Mesodermal cell (in vitro differentiated cells): ENCODE measurements at regions not wholly inside any gene's neighbourhood (a gene's known extent, or its start where the extent isn't known, plus 50 kb on each side); places are given as distances from the start of the nearest gene placed in this dataset.

Experiments
- H3K27ac ChIP-seq: 2 replicates; pipeline ENCODE4 v1.7.0; 2013; ENCODE audit warnings: mild to moderate bottlenecking, low read depth, low read length, moderate library complexity; ENCODE audit not compliant: severe bottlenecking
- H3K36me3 ChIP-seq: 2 replicates; pipeline ENCODE4 v1.7.1; 2013; ENCODE audit warnings: mild to moderate bottlenecking, low read length, moderate library complexity; ENCODE audit not compliant: control insufficient read depth, insufficient read depth
- H3K4me1 ChIP-seq: one replicate; pipeline ENCODE4 v1.7.1; 2013; ENCODE audit warnings: mild to moderate bottlenecking, low read length; ENCODE audit not compliant: insufficient read depth, control insufficient read depth, poor library complexity, severe bottlenecking
- H3K4me3 ChIP-seq: 2 replicates; pipeline ENCODE4 v1.7.0; 2013; ENCODE audit warnings: low read length, control low read depth, mild to moderate bottlenecking; ENCODE audit not compliant: insufficient read depth, poor library complexity, severe bottlenecking; ENCODE audit errors: extremely low read depth
- H3K9me3 ChIP-seq: 2 replicates; pipeline ENCODE4 v1.7.1; 2013; ENCODE audit warnings: mild to moderate bottlenecking, low read length, moderate library complexity; ENCODE audit not compliant: control insufficient read depth
- WGBS, 2 experiments: methylation state at CpG; one replicate each; pipeline ENCODE4 v1.1.5; 2013; ENCODE audit warnings: missing lambda C conversion rate in 2 of 2; ENCODE audit not compliant: insufficient coverage in 2 of 2; 5-methylcytosine and 5-hydroxymethylcytosine counted together

- Histone ChIP-seq H3K27ac (no peak overlapping the region), H3K36me3 (no peaks in the 10 kb centered on the region), H3K4me1 (no peaks in the 10 kb centered on the region), H3K4me3 (no peak overlapping the region), H3K9me3 (no peaks in the 10 kb centered on the region)
- 61 to 100% methylated on average over 2 to 3 of the region's 3 CpGs for WGBS, 2 experiments
Measured at GRCh38 chr10:128420623-128421022, 294.4 kb upstream of the MKI67 start.

GRCh38 chr10:128421371-128422160 lies 295.3 kb upstream of the MKI67 start:
- Histone ChIP-seq H3K27ac (no peak overlapping the region), H3K4me1 (no peaks in the 10 kb centered on the region), H3K36me3 (no peaks in the 10 kb centered on the region), H3K4me3 (no peak overlapping the region), H3K9me3 (no peaks in the 10 kb centered on the region)
- WGBS, 2 experiments, result 86 to 90% methylated on average over 7 to 8 of the region's 9 CpGs

- Histone ChIP-seq H3K36me3 (no peaks in the 10 kb centered on the region), H3K4me3 (no peak overlapping the region), H3K4me1 (no peaks in the 10 kb centered on the region), H3K9me3 (no peaks in the 10 kb centered on the region), H3K27ac (no peak overlapping the region)
- 91 to 96% methylated on average over 10 to 11 of the region's 13 CpGs for WGBS, 2 experiments
Measured at GRCh38 chr10:128422190-128422589, 296.0 kb upstream of the MKI67 start.

- H3K4me3 ChIP-seq, result no peak overlapping the region
- 85 to 90% methylated on average over 4 to 5 of the region's 5 CpGs for WGBS, 2 experiments
- no peaks in the 10 kb centered on the region for H3K4me1 ChIP-seq
- H3K9me3 ChIP-seq, result no peaks in the 10 kb centered on the region
- no peaks in the 10 kb centered on the region for H3K36me3 ChIP-seq
- H3K27ac ChIP-seq, result no peak overlapping the region
Measured at GRCh38 chr10:128422999-128423398, 296.8 kb upstream of the MKI67 start.

- WGBS, 2 experiments, result 84 to 97% methylated on average over 4 to 9 of the region's 10 CpGs
- Histone ChIP-seq H3K27ac (no peak overlapping the region), H3K4me3 (no peak overlapping the region), H3K36me3 (no peaks in the 10 kb centered on the region), H3K9me3 (no peaks in the 10 kb centered on the region), H3K4me1 (no peaks in the 10 kb centered on the region)
Measured at GRCh38 chr10:128429321-128429720, 303.1 kb upstream of the MKI67 start.

GRCh38 chr10:128429835-128430513 lies 303.8 kb upstream of the MKI67 start:
- WGBS, 2 experiments, result 90 to 93% methylated on average over 32 to 33 of the region's 33 CpGs
- Histone ChIP-seq H3K4me3 (no peak overlapping the region), H3K27ac (no peak overlapping the region), H3K4me1 (no peaks in the 10 kb centered on the region), H3K36me3 (no peaks in the 10 kb centered on the region), H3K9me3 (no peaks in the 10 kb centered on the region)

GRCh38 chr10:128431083-128431482 lies 304.9 kb upstream of the MKI67 start:
- 63 to 86% methylated on average over 3 to 12 of the region's 12 CpGs for WGBS, 2 experiments
- Histone ChIP-seq H3K9me3 (no peaks in the 10 kb centered on the region), H3K4me1 (no peaks in the 10 kb centered on the region), H3K36me3 (no peaks in the 10 kb centered on the region), H3K4me3 (no peak overlapping the region), H3K27ac (no peak overlapping the region)

GRCh38 chr10:128431506-128431905 lies 305.3 kb upstream of the MKI67 start:
- WGBS, 2 experiments, result 88 to 90% methylated on average over 12 to 13 of the region's 19 CpGs
- no peak overlapping the region for H3K4me3 ChIP-seq
- H3K9me3 ChIP-seq, result no peaks in the 10 kb centered on the region
- no peaks in the 10 kb centered on the region for H3K4me1 ChIP-seq
- no peak overlapping the region for H3K27ac ChIP-seq
- no peaks in the 10 kb centered on the region for H3K36me3 ChIP-seq

GRCh38 chr10:128432011-128432410 lies 305.8 kb upstream of the MKI67 start:
- H3K9me3 ChIP-seq, result no peaks in the 10 kb centered on the region
- H3K36me3 ChIP-seq, result no peaks in the 10 kb centered on the region
- 80 to 89% methylated on average over 3 to 6 of the region's 7 CpGs for WGBS, 2 experiments

GRCh38 chr10:128432423-128432822 lies 306.2 kb upstream of the MKI67 start:
- WGBS, 2 experiments, result 84 to 91% methylated on average over 6 of the region's 6 CpGs
- no peak overlapping the region for H3K27ac ChIP-seq
- H3K4me1 ChIP-seq, result no peaks in the 10 kb centered on the region
- no peaks in the 10 kb centered on the region for H3K9me3 ChIP-seq
- no peaks in the 10 kb centered on the region for H3K36me3 ChIP-seq
- no peak overlapping the region for H3K4me3 ChIP-seq

More at GRCh38 chr10:128432011-128432410, 305.8 kb upstream of the MKI67 start:
- no peaks in the 10 kb centered on the region for H3K4me1 ChIP-seq
- no peak overlapping the region for H3K4me3 ChIP-seq
- H3K27ac ChIP-seq, result no peak overlapping the region

GRCh38 chr10:128435811-128436210 lies 309.6 kb upstream of the MKI67 start:
- WGBS, 2 experiments, result 87 to 88% methylated on average over 3 to 4 of the region's 6 CpGs
- Histone ChIP-seq H3K4me3 (no peak overlapping the region), H3K9me3 (no peaks in the 10 kb centered on the region), H3K27ac (no peak overlapping the region), H3K36me3 (no peaks in the 10 kb centered on the region), H3K4me1 (peaks cover 4% of the 10 kb centered on the region)
